HG03457 (cell line): ENCODE measurements at regions not wholly inside any gene's neighbourhood (a gene's known extent, or its start where the extent isn't known, plus 50 kb on each side); places are given as distances from the start of the nearest gene placed in this dataset.
A peak's percentile ranks its signal among the peaks of the same experiment; 100 is the strongest.
"Not testable (repeated sequence)": the region's sequence is repeated elsewhere in the genome, so short reads cannot be mapped to it uniquely, and the experiment has no call there.

ENCODE experiments used
- ATAC-seq: cut with Tn5 transposase; IDR thresholded peaks from one replicate; pipeline ENCODE4 v1.9.1; 2021; ENCODE audit warnings: moderate number of reproducible peaks; ENCODE audit not compliant: unreplicated experiment

DNA sequence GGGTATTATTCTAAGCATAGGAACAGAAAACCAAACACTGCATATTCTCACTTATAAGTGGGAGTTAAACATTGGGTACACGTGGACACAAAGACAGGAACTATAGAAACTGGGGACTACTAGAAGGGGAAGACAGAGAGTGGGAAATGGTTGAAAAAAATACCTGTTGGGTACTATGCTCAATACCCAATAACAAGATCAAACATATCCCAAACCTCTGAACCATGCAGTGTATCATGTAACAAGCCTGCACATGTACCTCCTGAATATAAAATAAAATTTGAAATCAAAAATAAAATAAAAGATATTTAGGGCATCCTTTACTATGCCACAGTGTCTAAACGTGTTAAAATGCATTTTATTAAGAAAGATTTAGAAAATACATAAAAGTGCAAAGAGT, 221.0 kb upstream of the TFPI start:
- peak; percentile 16 for ATAC-seq

DNA sequence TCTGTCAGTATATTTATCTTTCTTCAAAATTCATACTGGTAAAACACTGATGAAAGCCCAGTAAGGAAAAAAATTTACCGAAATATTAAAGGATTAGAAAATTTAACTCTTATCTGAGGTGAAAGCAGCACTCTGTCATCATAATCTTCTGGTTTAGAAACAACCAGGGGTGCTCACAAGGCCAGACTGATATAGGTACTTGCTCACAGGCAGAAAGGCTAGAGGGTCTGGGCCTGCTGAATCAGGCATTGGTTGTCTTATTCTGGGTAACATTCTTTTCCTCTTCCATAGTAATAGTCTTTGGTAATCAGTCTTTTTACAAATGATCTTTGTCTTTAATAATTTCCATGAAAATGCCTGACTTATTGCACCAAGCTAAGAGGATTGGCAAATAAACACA, 221.4 kb upstream of the TFPI start:
- ATAC-seq, result no peak

DNA sequence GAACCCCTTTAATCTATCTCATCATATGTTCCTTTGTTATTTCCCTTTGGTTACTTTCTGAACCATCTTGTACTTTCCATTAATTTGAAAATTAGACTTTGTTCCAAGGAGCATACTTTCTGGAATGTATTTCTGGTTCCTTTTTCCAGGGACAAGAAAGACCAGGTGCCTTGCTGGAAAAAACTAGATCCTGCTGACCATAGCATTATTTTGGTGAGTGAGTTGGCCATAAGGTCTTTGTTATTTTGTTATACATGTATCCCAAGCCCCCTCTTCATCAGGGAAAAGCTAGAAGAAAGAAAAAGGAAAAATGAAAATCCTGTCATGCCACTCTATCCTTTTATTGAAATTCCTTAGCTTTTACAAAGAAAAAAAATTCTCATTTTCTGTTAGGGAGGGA, 228.1 kb upstream of the TFPI start:
- ATAC-seq, result no peak

DNA sequence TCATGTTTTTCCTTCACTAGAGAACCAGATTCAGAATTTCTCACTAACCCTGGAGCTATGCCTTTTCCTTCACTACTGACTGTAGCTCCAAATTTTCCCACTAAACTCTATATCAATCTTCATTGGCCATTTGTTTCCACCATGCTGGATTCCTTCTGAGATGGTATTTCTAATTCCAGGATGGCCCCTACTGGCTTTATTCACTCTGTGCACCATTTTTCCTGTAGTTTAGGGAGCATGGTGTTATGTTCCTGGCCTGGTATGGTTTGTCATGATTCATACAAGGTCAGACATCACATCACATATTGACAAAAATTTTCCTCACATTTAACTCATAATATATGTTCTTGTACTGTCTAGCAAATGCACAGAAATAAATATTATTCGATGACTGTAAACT, 229.2 kb upstream of the TFPI start:
- no peak for ATAC-seq

DNA sequence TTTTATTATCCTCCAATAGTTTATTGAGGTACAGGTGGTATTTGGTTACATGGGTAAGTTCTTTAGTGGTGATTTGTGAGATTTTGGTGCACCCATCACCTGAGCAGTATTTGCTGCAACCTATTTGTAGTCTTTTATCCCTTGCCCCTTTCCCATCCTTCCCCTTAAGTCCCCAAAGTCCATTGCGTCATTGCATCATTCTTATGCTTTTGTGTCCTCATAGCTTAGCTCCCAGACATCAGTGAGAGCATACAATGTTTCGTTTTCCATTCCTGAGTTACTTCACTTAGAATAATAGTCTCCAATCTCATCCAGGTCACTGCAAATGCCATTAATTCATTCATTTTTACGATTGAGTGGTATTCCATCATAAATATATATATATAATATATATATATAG, 229.9 kb upstream of the TFPI start:
- ATAC-seq, result not testable (repeated sequence)

DNA sequence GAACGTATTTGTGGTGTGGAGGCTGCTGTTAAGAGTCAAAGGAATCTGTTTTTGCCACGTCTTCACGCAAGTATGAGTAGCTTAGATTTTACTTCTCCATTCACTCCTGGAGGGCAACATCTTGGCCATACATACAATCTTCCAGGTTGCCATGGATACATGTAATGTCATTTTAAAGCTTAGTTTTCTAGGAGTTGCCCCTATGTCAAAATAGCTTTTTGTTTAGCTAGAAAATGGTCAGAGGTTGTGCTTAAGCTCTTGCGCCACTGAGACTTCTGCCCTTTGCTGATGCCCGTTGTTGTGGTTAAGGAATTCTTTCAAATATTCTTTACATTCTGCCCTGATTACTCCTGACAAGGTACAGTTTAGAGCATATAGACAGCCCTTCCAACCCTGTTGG, 245.4 kb upstream of the TFPI start:
- no peak for ATAC-seq

DNA sequence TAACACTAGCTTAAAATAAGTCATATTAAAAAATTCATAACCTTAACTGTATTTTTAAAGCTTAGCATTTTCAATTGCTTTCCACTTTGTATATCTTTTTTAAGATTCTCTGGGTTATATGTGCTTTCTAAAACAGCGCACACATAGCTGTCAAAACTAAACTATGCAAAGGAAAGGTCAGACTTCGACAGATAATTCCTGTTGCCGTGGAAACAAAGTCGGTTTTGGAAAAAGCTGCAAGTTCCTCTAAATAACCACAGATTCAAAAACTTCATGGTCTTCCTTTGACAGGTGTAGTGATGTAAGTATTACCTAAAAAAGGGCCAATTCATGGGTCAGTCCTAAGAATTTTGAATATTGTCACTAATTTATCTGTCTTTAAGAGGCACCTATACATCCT, 249.6 kb upstream of the TFPI start:
- ATAC-seq, result no peak

DNA sequence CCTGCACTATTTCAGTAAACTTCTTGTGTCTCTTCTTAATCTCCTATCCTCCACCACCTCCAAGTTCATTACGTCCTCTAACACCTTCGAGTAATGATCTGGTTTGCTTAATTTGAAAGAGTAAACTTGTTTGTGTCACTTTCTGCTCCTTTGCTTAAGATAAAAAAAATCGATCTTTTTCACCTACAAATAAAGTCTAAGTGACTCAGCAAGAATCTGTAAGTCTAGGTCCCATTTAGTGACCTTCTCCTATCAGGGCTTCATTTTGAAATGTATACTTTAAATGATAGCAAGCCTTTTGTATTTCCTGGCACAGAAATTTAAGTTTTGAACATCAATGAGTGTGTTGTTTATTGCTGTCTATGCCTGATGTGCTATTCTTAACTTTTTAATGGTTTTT, 260.9 kb upstream of the TFPI start:
- no peak for ATAC-seq

DNA sequence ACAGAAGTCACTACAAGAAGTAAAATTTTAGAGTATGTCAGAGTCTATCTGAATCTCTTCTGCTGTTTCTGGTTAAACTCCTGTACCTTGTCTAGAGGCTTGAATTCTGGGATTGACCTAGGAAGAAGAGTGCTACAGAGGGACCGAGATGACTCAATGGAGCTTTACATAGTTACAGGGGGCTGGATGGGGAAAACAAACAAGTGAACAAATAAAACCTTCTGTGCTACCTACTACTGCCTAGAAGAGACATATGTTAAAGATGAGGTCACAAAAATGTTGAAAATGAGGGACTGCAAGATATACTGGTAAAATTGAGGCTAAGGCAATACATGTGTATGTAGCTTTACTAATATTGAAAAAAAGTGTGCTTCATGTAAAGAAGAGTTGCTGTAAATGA, 265.4 kb upstream of the TFPI start:
- ATAC-seq, result no peak

DNA sequence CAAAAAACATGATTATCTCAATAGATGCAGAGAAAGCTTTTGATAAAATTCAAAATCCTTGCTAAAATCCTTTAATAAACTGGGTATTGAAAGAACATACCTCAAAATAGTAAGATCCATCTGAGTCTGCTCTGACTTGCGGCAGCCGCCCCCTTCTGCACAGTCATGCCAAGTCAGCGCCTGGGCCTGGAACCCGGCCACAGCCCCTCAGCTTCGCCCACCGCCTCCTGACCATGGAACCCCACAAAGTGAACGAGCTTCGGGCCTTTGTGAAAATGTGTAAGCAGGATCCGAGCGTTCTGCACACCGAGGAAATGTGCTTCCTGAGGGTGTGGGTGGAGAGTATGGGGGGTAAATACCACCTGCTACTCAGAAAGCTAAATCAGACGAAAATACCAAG, 270.9 kb upstream of the TFPI start:
- ATAC-seq, result no peak

DNA sequence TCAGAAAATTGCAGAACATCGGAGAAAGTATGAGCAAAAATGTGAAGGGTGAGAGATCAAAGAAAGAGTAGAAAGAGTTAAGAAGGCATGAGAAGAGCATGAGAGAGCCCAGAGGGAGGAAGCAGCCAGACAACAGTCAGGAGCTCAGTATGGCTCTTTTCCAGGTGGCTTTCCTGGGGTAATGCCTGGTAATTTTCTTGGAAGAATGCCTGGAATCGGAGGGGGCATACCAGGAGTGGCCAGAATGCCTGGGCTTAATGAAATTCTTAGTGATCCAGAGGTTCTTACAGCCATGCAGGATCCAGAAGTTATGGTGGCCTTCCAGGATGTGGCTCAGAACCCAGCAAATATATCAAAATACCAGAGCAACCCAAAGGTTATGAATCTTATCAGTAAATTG, 271.8 kb upstream of the TFPI start:
- ATAC-seq, result no peak

DNA sequence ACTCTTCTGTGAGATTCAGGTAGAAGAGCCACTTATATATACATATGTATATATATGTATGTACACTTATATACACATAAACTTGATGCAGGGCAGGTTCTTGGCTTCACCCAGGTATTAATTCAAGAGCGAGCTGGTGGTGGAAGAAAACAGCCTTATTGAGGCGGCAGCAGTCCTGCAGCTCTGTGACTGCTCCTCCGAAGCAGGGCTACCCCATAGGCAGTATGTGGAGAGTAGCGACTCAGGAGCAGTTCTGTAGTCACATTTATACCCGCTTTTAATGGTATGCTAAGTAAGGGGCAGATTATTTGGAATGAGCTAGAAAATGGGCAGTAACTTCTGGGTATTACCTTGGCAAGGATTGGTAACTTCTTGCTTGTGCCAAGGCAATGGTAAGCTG, 280.6 kb upstream of the TFPI start:
- no peak for ATAC-seq

DNA sequence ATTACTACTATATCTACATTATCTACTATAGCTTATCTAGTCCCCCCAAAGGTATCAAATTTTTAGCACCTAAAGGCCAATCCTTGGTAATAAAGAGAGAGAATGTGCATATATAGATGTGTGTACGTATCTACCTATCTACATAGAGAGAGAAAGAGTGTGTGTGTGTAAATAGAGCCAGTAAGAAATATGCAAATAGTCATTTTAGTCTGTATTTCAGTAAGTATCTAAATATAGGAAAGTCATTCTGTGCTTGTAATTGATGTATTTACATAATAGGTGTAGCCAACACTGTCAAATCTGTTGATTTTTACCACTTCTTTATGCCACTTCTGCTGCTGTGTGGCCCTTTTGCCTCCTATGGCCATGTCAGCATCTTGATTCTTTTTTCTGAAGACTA, 284.5 kb upstream of the TFPI start:
- ATAC-seq, result no peak

DNA sequence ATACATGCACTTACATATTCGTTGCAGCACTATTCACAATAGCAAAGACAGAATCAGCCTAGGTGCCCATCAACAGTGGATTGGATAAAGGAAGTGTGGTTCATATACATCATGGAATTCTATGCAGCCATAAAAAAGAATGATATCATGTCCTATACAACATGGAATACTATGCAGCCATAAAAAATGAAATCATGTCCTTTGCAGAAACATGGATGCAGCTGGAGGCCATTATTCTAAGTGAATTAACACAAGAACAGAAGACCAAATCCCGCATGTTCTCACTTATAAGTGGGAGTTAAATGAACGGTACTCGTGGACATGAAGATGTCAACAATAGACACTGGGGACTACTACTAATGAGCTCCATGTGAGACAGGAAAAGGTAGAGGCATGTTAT, 288.1 kb upstream of the TFPI start:
- ATAC-seq, result no peak

DNA sequence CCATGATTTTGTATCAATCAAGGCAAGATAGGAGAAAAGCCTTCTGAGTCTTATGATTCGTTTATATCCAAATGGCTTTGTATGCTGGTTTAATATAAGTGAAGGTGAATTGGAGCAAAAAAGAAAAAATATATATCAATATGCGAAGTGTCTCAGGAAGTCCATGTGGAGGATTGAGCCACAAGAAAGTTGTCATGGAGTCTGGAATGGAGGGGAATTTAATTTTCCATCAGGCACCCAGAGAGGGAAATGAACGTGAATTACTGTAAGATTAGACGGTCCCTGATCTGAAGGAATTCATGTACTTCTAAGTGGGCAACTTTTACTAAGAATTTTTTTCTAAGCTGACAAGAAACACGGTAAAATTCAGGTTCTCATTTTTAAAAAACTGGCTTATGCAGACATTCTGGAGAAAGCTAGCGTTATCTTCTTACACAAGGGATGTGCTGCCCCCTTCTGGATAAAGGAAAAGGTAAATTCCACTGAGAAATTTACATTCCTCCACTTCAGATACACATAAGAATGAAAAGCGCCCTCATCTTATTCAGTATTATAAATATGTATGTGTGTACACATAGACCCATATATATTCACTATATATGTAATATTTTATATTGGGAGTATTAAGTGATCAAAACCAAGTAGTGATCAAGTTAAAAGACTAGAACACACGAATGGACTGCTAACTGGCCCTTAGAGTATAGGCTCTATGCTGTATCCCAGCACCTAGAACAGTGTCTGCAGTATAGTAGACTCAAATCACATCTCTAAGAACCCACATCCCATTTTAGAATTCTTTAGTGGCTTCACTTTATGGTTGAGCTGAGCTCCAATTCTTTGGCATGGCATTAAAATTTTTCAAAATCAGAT, 289.0 kb upstream of the TFPI start:
- ATAC-seq, result no peak

DNA sequence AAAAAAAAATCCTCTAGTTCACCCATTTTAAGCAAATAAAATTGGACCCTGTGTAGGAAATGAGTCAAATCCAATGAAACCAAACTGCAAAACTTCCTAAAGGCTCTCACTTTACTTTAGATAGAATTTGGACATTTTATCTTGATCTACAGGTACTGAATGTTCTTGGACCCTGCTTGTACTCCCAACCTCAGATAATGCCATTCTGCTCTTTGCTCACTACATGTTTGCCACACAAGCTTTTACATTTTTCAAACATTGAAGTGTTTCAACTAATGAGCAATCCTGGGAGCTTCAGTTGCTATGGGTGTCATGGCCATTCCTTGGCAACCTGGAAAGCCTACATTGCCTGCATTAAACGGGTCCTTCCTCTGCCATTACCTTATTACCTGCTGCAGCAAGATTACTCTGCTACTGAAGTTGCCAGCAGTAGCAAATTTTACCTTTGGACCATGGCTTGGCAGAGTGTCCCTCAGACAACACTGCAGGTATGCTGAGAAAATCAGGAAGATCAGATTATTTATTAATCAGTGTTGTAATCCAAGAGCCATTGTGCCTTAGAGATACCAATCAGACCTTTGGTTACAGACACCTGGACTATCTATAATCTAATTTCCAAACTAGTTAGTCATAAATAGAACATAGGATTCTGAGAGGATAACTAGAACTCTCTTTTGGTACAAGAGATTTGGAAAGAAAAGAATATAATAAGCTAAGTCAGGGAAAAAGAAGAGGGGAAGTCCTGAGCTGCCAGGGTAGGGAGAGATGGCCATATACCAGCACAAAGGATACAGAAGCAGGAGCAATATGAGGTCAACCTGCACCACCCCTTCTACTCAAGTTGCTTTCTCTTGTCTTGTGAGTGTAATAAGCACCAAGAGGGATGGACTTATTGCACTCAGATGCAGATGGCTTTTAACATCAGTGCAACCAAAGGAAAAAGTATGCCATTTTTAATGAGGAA, 293.3 kb upstream of the TFPI start:
- no peak for ATAC-seq

DNA sequence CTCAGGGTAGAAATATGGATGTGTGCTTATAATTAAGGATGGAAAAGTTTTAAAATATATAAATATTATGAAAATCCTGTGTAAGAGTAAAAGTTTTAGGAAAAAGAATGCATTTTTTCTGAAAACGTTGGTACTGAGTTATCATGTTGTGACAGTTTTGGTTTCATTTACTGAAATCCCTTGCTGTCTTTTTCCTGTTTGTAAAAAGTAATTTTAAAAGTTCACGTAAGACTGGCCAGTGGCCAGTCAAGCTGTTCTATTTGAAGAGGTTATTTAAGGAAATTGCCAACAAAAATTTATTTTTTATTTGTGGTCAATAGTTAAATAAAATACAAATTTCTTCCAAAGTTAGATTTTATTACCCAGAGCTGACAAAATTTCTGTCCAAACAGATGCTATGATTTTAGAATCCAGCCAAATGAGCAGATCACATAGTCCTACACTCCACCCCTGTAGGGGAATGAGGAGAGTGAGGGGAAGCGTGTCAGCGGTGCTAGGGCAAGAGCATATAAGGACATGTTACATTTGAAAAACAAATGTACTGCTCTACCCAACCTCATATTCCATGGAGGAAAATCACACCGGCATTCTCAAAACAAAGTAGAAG, 297.8 kb upstream of the TFPI start:
- ATAC-seq, result no peak

DNA sequence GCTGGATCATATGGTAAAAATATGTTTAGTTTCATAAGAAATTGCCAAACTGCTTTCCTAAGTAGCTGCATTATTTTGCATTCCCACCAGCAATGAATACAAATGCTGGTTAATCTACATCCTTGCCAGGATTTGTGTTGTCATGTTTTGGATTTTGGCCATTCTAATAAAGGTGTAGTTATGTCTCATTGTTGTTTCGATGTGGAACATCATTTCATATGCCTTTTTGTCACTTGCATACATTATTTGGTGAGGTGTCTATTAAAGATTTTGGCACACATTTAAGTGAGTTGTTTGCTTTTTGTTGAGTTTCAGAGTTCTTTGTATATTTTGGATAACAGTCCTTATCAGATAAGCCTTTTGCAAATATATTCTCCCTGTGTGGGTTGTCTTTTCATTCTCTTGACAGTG, 299.2 kb upstream of the TFPI start:
- ATAC-seq, result no peak

DNA sequence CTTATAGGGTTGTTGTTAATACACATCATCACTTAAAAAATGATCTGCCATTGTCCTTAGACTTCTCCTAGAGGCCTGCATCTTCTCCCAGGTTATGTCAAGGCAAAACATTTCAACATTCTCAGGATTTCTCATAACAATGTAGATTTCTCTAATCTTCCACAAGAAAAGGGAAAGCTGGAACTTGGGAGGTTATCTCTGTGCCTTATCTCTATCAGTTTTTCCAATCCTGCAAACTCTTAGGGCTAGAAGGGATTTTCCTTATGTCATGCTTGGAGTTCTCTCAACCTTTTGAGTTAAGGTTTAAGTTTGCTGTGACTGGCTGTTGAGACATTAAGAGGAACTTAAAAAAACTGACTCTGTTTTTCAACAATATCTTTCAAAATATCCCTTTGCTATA, 300.6 kb upstream of the TFPI start:
- no peak for ATAC-seq

DNA sequence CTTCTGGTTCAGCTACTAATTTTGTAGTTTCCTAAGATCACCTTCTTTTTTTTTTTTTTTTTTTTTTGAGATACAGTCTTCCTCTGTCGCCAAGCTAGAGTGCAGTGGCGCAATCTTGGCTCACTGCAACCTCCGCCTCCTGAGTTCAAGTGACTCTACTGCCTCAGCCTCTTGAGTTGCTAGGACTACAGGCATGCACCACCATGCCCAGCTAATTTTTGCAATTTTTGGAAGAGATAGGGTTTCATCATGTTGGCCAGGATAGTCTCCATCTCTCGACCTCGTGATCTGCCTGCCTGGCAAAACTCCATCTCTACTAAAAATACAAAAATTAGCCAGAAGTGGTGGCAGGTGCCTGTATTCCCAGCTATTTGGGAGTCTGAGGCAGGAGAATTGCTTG, 301.5 kb upstream of the TFPI start:
- no peak for ATAC-seq

DNA sequence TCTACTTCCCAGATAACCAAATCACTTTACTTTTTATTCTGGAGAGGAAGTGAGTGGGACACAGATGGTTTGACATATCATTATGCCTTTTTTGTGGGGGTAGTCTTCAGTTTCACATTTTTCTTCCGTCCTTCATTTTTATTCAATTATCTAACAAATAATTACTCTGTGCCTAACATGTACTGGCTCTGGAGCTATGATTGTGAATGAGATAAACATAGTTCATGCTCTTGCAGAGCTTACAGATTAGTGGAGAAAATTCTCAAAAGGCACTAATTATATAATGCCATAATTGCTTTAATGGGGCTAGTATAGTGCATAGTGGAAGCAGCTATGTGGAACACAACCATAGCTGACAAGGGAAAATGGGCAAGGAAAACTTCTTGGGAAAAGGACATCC, 303.6 kb upstream of the TFPI start:
- no peak for ATAC-seq

DNA sequence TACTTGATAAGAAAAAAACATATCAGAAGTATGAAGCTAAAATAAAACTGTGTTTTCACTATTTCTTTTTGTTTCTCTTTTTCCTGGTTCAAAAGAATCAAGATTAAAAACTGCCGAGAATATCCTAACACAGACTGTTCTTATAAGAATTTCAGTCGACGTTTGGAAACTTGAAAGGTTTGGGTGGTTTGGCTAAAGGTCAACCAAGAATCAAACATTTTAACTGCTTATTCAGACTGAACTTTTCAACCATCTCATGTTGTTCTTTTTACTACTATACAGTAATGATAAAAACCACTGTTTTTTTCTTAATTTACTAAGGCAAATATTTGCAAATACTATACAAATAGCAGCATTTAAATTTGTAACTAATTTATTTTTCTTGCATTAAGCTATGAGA, 308.5 kb upstream of the TFPI start:
- ATAC-seq, result no peak
